Spleen (tissue), 7 donors: ENCODE measurements at regions not wholly inside any gene's neighbourhood (a gene's known extent, or its start where the extent isn't known, plus 50 kb on each side); places are given as distances from the start of the nearest gene placed in this dataset.

Experiments used
- POLR2A ChIP-seq, 3 donors: fragments of 450-650 bp; IDR thresholded peaks; one replicate each; pipeline ENCODE4 v1.5.1; 2017; ENCODE audit warnings: antibody characterized with exemption in 3 of 3, mild to moderate bottlenecking in 1 of 3
- TF ChIP-seq, protein P1 (sequence below), 11 experiments: fragments of 200-600 bp in 7 of 11; fragments of 450-650 bp in 4 of 11; sonication (generic) in 4 of 11; IDR thresholded peaks in 8 of 11; conservative IDR thresholded peaks in 3 of 11; 1 replicate in 7 of 11; 2 replicates in 4 of 11; pipeline versions ENCODE4 v1.4.0 to v1.8.0; 2016 to 2021; ENCODE audit warnings: antibody characterized with exemption in 11 of 11, inconsistent platforms in 4 of 11, mild to moderate bottlenecking in 1 of 11
- donor health status: DM: no; HTN: no; CAD: no; lungs with moderate emphysema.
- donor health status: DM: no; HTN: no; CAD: no.
- donor health status: DM: no; HTN: no; CAD: no.

DNA sequence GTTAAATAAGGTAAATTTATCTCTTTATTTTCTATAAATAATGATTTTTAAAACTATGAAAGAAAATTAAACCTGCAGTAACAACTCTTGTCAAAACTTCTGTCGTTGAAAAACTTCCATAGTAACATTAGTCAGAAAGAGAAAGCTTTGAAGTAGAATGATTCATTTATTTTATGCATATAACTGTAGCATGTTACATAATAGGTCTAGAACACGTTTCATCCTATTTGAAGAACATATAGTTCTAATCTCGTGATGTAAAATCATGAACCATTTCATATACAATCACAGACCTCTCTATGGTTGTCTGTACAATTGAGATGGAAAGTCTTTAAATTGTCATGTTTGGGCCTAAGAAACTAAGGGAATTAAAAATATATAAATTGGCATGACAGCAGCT is 61.3 kb upstream of the MYLIP start:
- TF ChIP-seq, protein P1, sequence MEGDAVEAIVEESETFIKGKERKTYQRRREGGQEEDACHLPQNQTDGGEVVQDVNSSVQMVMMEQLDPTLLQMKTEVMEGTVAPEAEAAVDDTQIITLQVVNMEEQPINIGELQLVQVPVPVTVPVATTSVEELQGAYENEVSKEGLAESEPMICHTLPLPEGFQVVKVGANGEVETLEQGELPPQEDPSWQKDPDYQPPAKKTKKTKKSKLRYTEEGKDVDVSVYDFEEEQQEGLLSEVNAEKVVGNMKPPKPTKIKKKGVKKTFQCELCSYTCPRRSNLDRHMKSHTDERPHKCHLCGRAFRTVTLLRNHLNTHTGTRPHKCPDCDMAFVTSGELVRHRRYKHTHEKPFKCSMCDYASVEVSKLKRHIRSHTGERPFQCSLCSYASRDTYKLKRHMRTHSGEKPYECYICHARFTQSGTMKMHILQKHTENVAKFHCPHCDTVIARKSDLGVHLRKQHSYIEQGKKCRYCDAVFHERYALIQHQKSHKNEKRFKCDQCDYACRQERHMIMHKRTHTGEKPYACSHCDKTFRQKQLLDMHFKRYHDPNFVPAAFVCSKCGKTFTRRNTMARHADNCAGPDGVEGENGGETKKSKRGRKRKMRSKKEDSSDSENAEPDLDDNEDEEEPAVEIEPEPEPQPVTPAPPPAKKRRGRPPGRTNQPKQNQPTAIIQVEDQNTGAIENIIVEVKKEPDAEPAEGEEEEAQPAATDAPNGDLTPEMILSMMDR (IDR thresholded peaks at IDR 0.05 in 8 of 11, conservative IDR thresholded peaks at IDR 0.05 in 3 of 11): no peak
- no peak for TF ChIP-seq POLR2A (IDR thresholded peaks at IDR 0.05)
